ENCODE measurements at regions not wholly inside any gene's neighbourhood (a gene's known extent, or its start where the extent isn't known, plus 50 kb on each side); places are given as distances from the start of the nearest gene placed in this dataset.

- no peak overlapping the region for H3K27ac ChIP-seq
- CTCF ChIA-PET, result interaction anchor here (1.2 kb wide), 1 partner anchor 27 kb away, joined by 3 read pairs; no protein-coding TSS in a partner anchor
- DNase-seq (ENCODE audit: low spot score), result no peak
Observed at GRCh38 chr17:37797206-37797605, 52.3 kb upstream of the HNF1B start.

DNA sequence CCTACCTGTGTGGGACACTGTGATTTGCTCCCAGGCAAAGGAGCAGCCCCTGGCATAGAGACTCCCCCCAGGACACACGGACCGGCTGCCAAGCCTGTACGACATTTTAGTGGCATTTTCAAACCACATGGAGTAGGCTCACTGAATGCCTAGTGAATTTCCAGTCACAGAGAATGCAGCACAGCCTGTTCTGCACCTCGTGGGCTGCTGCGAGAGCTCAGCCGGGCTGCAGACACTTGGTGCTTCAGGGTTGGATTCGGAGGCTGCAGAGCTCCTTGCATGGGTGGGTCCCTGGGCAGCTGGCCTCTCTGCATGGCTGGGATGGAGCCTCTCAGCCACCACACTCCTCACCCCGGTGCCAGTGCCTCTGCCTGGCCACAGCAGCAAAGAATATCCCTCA lies 51.2 kb upstream of the HNF1B start:
- TF ChIP-seq CTCF (conservative IDR thresholded peaks at IDR 0.05; ENCODE audit: low read depth), result no peak
- no peak overlapping the region for H3K27ac ChIP-seq
- ChIA-PET CTCF (interaction anchor here (0.6 kb wide), 1 partner anchor 250 kb away, joined by 3 read pairs; no protein-coding TSS in a partner anchor), POLR2A (ENCODE audit: low non-redundant PET) (no interaction called here)
- DNase-seq (ENCODE audit: low spot score), result no peak

More at GRCh38 chr17:37797206-37797605, 52.3 kb upstream of the HNF1B start:
- POLR2A ChIA-PET (ENCODE audit: low non-redundant PET), result no interaction called here
- TF ChIP-seq CTCF (conservative IDR thresholded peaks at IDR 0.05; ENCODE audit: low read depth), result no peak

Data from RWPE1 (cell line).